Pancreas (tissue), 10 donors: ENCODE measurements at regions not wholly inside any gene's neighbourhood (a gene's known extent, or its start where the extent isn't known, plus 50 kb on each side); places are given as distances from the start of the nearest gene placed in this dataset.
A peak's percentile ranks its signal among the peaks of the same experiment; 100 is the strongest.

Source experiments
- ATAC-seq, 4 donors: fragments of 200-7000 bp; cut with Tn5 transposase; one replicate each; pipeline versions ENCODE4 v1.8.0 to v1.9.1; 2020; ENCODE audit warnings: mild to moderate bottlenecking in 4 of 4, moderate library complexity in 4 of 4
- DNase-seq, 6 donors: peaks; one replicate each; pipeline ENCODE4 v3.0.0-alpha.2; 2020
- FAIRE-seq: peaks from 2 replicates; lab custom pipeline; 2012; peaks lifted over from hg19 to GRCh38; lab: Jason Lieb, UNC
- H3K27ac ChIP-seq, 4 donors: fragments of 200-600 bp; sonication (generic); 1 replicate in 3 of 4; 2 replicates in 1 of 4; pipeline versions ENCODE4 v1.5.0 to v1.8.0; 2020
- H3K27me3 ChIP-seq, 4 donors: fragments of 200-600 bp; one replicate each; pipeline ENCODE4 v1.8.0; 2021
- H3K36me3 ChIP-seq, 3 donors: fragments of 200-600 bp; sonication (generic) in 1 of 3; one replicate each; pipeline versions ENCODE4 v1.5.0 to v1.8.0; 2020 to 2021
- H3K4me1 ChIP-seq, 3 donors: fragments of 200-600 bp; one replicate each; pipeline ENCODE4 v1.8.0; 2021
- H3K4me3 ChIP-seq, 4 donors: fragments of 200-600 bp; sonication (generic) in 2 of 4; one replicate each; pipeline versions ENCODE4 v1.5.0 to v1.8.0; 2020 to 2021
- H3K9me3 ChIP-seq, 4 donors: fragments of 200-600 bp; one replicate each; pipeline ENCODE4 v1.8.0; 2021
- CTCF ChIP-seq, 4 donors: fragments of 200-600 bp; sonication (generic) in 3 of 4; IDR thresholded peaks; one replicate each; pipeline versions ENCODE4 v1.5.0 to v1.8.0; 2021; ENCODE audit warnings: antibody characterized with exemption in 4 of 4
- WGBS, 2 donors: extraction: QIAGEN DNeasy Blood & Tissue Kit; methylation state at CpG; one replicate each; pipeline ENCODE4 v1.1.7; 2013; 5-methylcytosine and 5-hydroxymethylcytosine counted together
- intact Hi-C, 3 donors: fragments of 100-400 bp; cut with DNase I; formaldehyde crosslinking; loops; one replicate each; pipeline versions ENCODE4 v1.11.1 to v1.14.2; 2022
- donor health status: healthy with polysubstance abuse.
- donor health status: DM: no; HTN: no; CAD: no; lungs with moderate emphysema.
- donor health status: DM: no; HTN: no; CAD: no.
- donor health status: control.
- donor health status: control.
- donor health status: Bipolar disorder and iron deficiency.
- donor health status: DM: yes; HTN: yes; CAD: no.
- donor health status: DM: no; HTN: no; CAD: no.
- donor health status: DM: no; HTN: no; CAD: no.
- donor health status: DM: yes; HTN: yes; CAD: no.

- H3K27me3 ChIP-seq, result no peaks in the 10 kb centered on the region
- no peak for TF ChIP-seq CTCF (IDR thresholded peaks at IDR 0.05)
- DNase-seq (no peak), ATAC-seq (no peak), FAIRE-seq (no peak)
- intact Hi-C loops, result no loop called here
- H3K4me1 ChIP-seq, result no peaks in the 10 kb centered on the region
- 58 to 59% methylated on average over 3 of the region's 3 CpGs for WGBS, 2 donors
- no peak overlapping the region for H3K4me3 ChIP-seq
- H3K36me3 ChIP-seq, result no peaks in the 10 kb centered on the region
- no peaks in the 10 kb centered on the region for H3K9me3 ChIP-seq
- no peak overlapping the region for H3K27ac ChIP-seq
Measured at GRCh38 chr10:53253221-53253620, 480.6 kb upstream of the MBL2 start.

- FAIRE-seq, result no peak
- intact Hi-C loops, result no loop called here
- WGBS, 2 donors, result 86 to 89% methylated on average over 4 of the region's 4 CpGs
Measured at GRCh38 chr10:53239873-53240272, 467.3 kb upstream of the MBL2 start.

GRCh38 chr10:53236941-53237340 lies 464.4 kb upstream of the MBL2 start:
- no peak for FAIRE-seq
- no peaks in the 10 kb centered on the region for H3K27me3 ChIP-seq
- intact Hi-C loops, result no loop called here
- no peak overlapping the region for H3K27ac ChIP-seq
- TF ChIP-seq CTCF (IDR thresholded peaks at IDR 0.05), result no peak
- WGBS, 2 donors, result 99 to 100% methylated on average over 1 of the region's 1 CpG
- no peak for DNase-seq
- H3K4me1 ChIP-seq, result no peaks in the 10 kb centered on the region
- no peak for ATAC-seq
- H3K4me3 ChIP-seq, result no peak overlapping the region
- no peaks in the 10 kb centered on the region for H3K36me3 ChIP-seq
- no peaks in the 10 kb centered on the region for H3K9me3 ChIP-seq

More at GRCh38 chr10:53239873-53240272, 467.3 kb upstream of the MBL2 start:
- Histone ChIP-seq H3K27ac (no peak overlapping the region), H3K4me3 (no peak overlapping the region), H3K9me3 (no peaks in the 10 kb centered on the region), H3K4me1 (no peaks in the 10 kb centered on the region), H3K27me3 (no peaks in the 10 kb centered on the region), H3K36me3 (no peaks in the 10 kb centered on the region)
- DNase-seq (no peak), ATAC-seq (no peak)
- TF ChIP-seq CTCF (IDR thresholded peaks at IDR 0.05), result no peak

- H3K4me1 ChIP-seq, result no peaks in the 10 kb centered on the region
- no peak for TF ChIP-seq CTCF (IDR thresholded peaks at IDR 0.05)
- no peak for ATAC-seq
- intact Hi-C loops, result no loop called here
- 6 to 28% methylated on average over 1 of the region's 1 CpG for WGBS, 2 donors
- H3K9me3 ChIP-seq, result no peaks in the 10 kb centered on the region
- no peak overlapping the region for H3K27ac ChIP-seq
- H3K27me3 ChIP-seq, result no peaks in the 10 kb centered on the region
- no peak overlapping the region for H3K4me3 ChIP-seq
- no peak for FAIRE-seq
- DNase-seq, result no peak
- no peaks in the 10 kb centered on the region for H3K36me3 ChIP-seq
Measured at GRCh38 chr10:53233749-53234148, 461.2 kb upstream of the MBL2 start.

- Histone ChIP-seq H3K4me3 (no peak overlapping the region), H3K9me3 (no peaks in the 10 kb centered on the region), H3K4me1 (no peaks in the 10 kb centered on the region), H3K27me3 (no peaks in the 10 kb centered on the region), H3K27ac (no peak overlapping the region), H3K36me3 (no peaks in the 10 kb centered on the region)
- WGBS, 2 donors, result 47% methylated on average over 2 of the region's 2 CpGs
- intact Hi-C loops, result no loop called here
- DNase-seq (no peak), FAIRE-seq (peak; percentile 39), ATAC-seq (no peak)
- no peak for TF ChIP-seq CTCF (IDR thresholded peaks at IDR 0.05)
Measured at GRCh38 chr10:53230651-53231050, 458.1 kb upstream of the MBL2 start.
